IPS DF 4.7 (cell line): ENCODE measurements at regions not wholly inside any gene's neighbourhood (a gene's known extent, or its start where the extent isn't known, plus 50 kb on each side); places are given as distances from the start of the nearest gene placed in this dataset.

ENCODE experiments used
- DNase-seq: peaks from one replicate; pipeline ENCODE4 v3.0.0-alpha.2; 2013; ENCODE audit warnings: low spot score; ENCODE audit errors: extremely low read depth

- DNase-seq, result no peak
Measured at GRCh38 chr6:163679753-163680152, 265.2 kb downstream of the QKI start.

- DNase-seq, result no peak
Measured at GRCh38 chr6:163679012-163679660, 264.6 kb downstream of the QKI start.

GRCh38 chr6:163675611-163676010 lies 261.1 kb downstream of the QKI start:
- DNase-seq, result no peak

DNA sequence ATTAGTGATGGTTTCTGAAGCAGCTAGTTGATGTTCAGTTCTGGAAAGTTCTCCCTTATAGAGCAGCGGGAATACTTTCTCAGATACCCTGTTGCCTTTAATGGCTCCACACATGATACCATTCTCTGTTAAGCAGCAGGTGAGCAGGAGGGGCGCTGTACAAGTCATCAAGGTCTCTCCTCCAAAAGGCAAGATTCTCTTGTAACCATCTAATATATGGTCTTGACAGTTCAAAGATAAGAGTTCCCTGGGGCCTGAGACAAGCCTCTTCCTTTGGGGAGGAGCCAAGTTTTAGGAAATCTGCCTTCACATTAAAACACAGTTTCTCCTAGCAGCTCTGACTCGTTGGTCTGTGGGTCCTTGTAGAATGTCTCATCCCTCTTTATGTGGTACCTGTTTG lies 258.2 kb downstream of the QKI start:
- no peak for DNase-seq

- no peak for DNase-seq
Measured at GRCh38 chr6:163671791-163672190, 257.3 kb downstream of the QKI start.

DNA sequence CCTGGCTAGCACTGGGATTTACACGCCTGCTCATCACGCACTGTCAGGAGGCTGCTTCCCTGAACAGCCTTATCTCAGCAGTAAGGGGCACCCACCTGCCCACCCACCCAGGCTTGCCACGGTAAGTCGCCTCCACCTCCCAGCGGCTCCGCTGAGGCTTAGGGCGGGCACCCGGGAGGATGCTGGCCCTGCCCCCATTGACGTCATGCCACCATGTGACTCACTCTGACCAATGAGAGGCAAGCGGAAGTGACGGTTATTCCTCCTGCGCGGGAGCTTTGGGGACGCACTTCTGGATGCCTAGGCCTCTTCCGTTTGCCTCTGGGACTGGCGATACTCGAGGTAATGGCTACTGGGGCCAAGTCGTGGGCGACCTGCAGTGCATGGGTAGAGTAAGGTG lies 256.8 kb downstream of the QKI start:
- DNase-seq, result no peak

DNA sequence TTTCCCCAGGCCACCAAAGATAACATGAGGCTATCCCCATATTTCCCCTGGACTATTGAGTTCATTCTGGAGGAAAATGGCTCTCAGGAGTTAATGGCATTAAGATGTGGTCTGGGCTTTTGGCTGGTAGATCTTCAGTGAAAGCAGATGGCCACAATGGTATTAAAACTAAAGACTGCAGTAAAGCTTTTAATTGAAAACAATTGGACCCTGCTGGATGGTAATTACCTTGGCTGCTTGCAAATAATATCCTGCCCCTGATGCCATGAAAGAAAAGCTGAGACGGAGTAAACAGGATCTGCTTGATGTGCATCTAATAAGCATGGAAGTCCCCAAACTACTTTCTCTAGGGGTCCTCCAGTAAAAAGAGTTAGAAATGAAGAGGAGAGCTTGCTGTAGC lies 255.8 kb downstream of the QKI start:
- no peak for DNase-seq

GRCh38 chr6:163668061-163668426 lies 253.5 kb downstream of the QKI start:
- no peak for DNase-seq

GRCh38 chr6:163667372-163668060 lies 253.0 kb downstream of the QKI start:
- no peak for DNase-seq

- no peak for DNase-seq
Measured at GRCh38 chr6:163665464-163665863, 250.9 kb downstream of the QKI start.

GRCh38 chr6:163663575-163663974 lies 249.1 kb downstream of the QKI start:
- DNase-seq, result no peak

DNA sequence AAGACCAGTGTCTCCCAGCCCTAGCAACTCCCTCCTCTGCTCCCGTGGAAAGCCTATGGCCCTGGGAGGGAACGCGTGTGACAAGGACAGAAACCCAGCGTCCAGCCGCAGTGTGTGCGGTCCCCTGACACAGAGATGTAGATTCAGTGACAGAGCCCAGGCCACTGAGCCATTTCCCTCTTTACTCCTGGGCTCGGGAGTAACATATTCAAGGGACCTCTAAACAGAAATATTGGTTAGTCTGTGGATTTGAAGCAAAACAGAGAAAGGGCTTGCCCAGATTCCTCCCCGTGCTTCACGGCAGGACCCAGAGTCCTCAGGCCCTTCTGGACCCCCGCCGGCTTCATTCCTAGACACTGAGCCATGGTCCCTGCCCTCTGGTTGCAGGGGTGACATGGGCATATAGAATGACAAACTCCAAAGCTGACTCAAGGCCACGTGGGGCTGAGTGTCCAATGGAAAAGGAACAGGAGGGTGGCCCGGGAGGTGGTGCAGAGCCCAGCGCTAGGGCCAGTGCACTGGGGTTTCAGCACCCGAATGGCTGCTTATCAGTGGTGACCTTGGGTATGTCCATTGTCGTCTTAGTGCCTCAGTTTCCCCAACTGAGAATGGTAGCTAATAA lies 248.2 kb downstream of the QKI start:
- DNase-seq, result no peak

DNA sequence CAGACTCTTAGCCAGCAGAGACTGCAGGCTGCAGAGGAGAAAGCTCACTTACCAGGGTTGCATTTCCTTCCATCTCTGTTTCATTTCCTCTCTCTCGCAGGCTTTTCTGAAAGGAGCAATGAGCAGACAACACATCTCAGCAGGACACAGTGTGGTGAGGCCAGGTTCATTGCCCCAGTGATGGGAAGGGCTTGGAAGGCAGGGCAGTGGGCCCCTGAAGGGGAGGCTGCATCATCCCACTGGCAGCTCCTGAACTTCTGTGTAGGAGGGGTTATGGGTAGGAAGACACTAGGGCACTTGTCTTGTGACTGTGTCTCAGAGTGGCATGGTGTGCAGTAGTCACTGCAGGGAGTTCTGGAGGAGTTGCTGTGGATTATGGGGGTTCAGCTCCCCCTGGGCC lies 246.8 kb downstream of the QKI start:
- DNase-seq, result no peak

GRCh38 chr6:163659803-163660202 lies 245.3 kb downstream of the QKI start:
- no peak for DNase-seq

DNA sequence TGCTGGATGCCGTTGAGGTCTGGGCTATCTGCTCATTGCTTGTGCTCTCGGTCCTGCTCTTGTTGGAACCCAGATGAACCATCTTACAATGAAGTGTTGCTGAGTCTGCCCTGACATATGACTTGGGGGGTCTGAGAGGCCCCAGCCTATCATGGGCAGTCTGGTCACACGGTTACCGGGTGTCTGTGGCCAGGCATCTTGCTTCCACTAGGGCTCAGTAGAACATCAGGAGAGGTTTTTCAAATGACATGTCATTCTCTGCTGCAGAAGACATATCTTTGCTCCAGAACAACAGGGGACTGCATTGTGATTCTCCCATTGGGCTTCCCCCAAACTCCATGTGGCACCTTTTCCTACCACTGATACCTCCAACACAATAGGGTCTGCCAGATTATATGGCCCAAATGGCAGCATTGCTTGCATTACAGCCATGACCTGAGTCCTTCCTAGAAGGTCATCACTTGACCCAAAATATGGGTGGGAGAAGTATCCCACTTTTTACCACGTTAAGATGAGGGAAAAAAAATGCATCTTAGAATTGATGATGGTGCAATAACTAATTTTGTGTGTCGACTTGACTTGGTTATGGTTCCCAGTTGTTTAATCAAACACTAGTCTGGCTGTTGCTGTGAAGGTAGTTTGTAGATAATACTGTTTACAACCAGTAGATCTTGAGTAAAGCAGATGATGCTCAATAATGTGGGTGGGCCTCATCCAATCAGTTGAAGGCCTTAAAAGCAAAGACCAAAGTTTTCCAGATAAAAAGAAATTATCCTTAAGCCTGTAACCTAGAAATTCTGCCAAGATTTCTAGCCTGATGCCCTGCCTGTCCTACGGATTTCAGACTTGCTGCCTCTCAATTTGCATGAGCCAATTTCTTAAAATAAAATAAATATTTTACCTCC lies 241.0 kb downstream of the QKI start:
- no peak for DNase-seq

DNA sequence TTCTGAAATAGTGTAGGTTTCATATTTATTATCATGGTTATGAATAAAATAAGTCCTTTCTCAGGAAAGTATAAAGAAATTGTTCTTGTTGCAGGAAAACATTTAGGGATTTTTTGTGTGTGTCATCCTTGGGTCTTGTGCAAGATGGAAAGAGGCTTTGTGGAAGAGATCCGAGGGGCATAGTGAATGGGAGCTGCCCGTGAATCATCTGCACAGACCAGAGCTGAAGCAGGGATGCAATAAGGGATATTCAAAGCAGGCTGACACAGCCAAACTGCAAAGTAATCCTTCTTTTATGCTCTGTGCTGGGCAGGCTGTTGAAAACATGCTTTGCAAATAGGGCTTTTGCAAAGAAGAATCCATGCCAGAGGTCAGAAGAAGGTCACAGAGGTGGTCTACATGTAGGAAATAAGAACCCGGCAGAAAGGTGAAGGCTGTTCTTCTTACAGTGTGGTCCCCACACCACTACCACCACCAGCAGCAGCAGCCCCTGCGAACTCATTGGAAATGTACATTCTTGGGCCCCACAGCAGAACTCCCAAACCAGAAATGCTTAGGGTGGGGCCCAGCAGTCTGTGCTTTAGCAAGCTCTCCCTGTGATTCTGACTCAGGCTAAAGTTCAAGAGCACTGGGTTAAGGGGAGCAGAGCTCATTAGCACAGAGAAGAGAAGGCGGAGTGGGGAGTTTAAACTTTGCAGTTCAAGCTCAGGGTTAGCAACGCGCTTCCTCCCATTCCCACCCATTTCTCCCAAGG lies 237.6 kb downstream of the QKI start:
- DNase-seq, result no peak

GRCh38 chr6:163651426-163651825 lies 236.9 kb downstream of the QKI start:
- no peak for DNase-seq

DNA sequence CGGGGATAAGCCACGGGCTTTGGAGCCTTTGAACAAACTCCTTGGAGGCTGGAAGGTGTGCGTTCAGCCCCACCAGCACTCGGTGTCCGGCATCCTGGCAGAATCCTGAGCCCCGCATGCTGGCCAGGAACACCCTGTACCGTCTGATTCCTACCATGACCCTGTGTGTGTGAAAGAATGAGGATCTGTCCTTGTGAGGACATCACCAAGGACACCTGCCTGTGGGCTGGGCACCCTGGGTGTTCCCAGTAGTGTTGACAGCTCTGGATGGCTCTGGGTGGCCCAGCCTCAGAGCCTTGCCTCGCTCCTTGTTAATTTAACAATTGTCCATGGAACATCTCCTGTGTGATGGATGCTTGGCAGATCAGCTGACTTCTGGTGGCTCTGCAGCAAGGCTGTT lies 234.3 kb downstream of the QKI start:
- DNase-seq, result no peak

GRCh38 chr6:163647624-163648023 lies 233.1 kb downstream of the QKI start:
- DNase-seq, result no peak

DNA sequence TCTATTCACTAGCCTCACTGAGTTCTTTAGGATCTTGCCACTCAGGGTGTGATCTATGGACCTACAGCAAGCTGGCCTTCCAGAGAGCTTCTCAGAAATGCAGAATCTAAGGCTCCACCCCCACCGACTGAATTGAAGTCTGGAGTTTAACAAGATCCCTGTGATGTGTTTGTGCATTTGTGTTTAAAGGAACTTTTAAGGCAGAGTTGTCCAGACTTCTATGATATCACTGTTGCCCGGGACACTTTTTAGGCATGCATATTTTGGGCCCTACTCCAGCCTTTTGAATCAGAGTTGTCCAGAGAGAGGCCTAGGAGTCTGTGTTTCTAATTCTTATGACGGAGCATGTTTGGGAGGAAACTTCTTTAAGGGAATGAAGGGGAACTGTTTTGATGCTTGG lies 232.3 kb downstream of the QKI start:
- no peak for DNase-seq

GRCh38 chr6:163646133-163646532 lies 231.6 kb downstream of the QKI start:
- no peak for DNase-seq
